Muscle of leg (tissue), 3 donors: ENCODE measurements at regions not wholly inside any gene's neighbourhood (a gene's known extent, or its start where the extent isn't known, plus 50 kb on each side); places are given as distances from the start of the nearest gene placed in this dataset.

Experiments
- DNase-seq: peaks from one replicate; pipeline ENCODE4 v3.0.0; 2013
- H3K27ac ChIP-seq: one replicate; pipeline ENCODE4 v1.5.1; 2013; ENCODE audit warnings: mild to moderate bottlenecking, low read length, control low read depth
- H3K27me3 ChIP-seq: one replicate; pipeline ENCODE4 v1.6.1; 2013; ENCODE audit warnings: low read length; ENCODE audit not compliant: control insufficient read depth, insufficient read depth
- H3K36me3 ChIP-seq: one replicate; pipeline ENCODE4 v1.6.1; 2013; ENCODE audit warnings: low read length; ENCODE audit not compliant: control insufficient read depth, insufficient read depth
- H3K4me1 ChIP-seq: one replicate; pipeline ENCODE4 v1.6.1; 2013; ENCODE audit warnings: low read length; ENCODE audit not compliant: control insufficient read depth, insufficient read depth
- H3K4me3 ChIP-seq: one replicate; pipeline ENCODE4 v1.5.1; 2013; ENCODE audit warnings: low read length, control low read depth
- H3K9me3 ChIP-seq: replicated peaks from 2 replicates; pipeline ENCODE4 v1.6.1; 2013; ENCODE audit warnings: low read depth, low read length; ENCODE audit not compliant: control insufficient read depth
- WGBS: methylation state at CpG from one replicate; pipeline ENCODE4 v1.1.5; 2013; ENCODE audit warnings: missing lambda C conversion rate; ENCODE audit not compliant: insufficient coverage; 5-methylcytosine and 5-hydroxymethylcytosine counted together

- no peaks in the 10 kb centered on the region for H3K36me3 ChIP-seq
- peaks cover 2% of the 10 kb centered on the region for H3K27me3 ChIP-seq
- peak; percentile 71 for DNase-seq
- H3K27ac ChIP-seq: peak overlapping the region; percentile 25
- H3K4me3 ChIP-seq: no peak overlapping the region
- no peaks in the 10 kb centered on the region for H3K9me3 ChIP-seq
- 46% methylated on average over 3 of the region's 8 CpGs for WGBS
- peaks cover 8% of the 10 kb centered on the region for H3K4me1 ChIP-seq
These were observed 237.4 kb upstream of the RGS6 start for GRCh38 chr14:71694591-71695530.

GRCh38 chr14:71695611-71696350 is 236.4 kb upstream of the RGS6 start:
- no peak for DNase-seq
- no peaks in the 10 kb centered on the region for H3K9me3 ChIP-seq
- WGBS: 60% methylated on average over 1 of the region's 6 CpGs
- peaks cover 8% of the 10 kb centered on the region for H3K4me1 ChIP-seq
- peaks cover 2% of the 10 kb centered on the region for H3K27me3 ChIP-seq
- no peaks in the 10 kb centered on the region for H3K36me3 ChIP-seq
- H3K27ac ChIP-seq: peak overlapping the region; percentile 25
- no peak overlapping the region for H3K4me3 ChIP-seq

GRCh38 chr14:71698027-71698426 is 234.2 kb upstream of the RGS6 start:
- Histone ChIP-seq H3K4me1 (peaks cover 5% of the 10 kb centered on the region), H3K9me3 (no peaks in the 10 kb centered on the region), H3K4me3 (no peak overlapping the region), H3K36me3 (no peaks in the 10 kb centered on the region), H3K27me3 (no peaks in the 10 kb centered on the region), H3K27ac (no peak overlapping the region)
- DNase-seq: no peak
- 76% methylated on average over 3 of the region's 4 CpGs for WGBS

- H3K27ac ChIP-seq: no peak overlapping the region
- no CpG with 5 or more reads among the region's 4 CpGs for WGBS
- H3K4me1 ChIP-seq: peaks cover 5% of the 10 kb centered on the region
- H3K4me3 ChIP-seq: no peak overlapping the region
- peak; percentile 89 for DNase-seq
- H3K36me3 ChIP-seq: no peaks in the 10 kb centered on the region
- H3K9me3 ChIP-seq: no peaks in the 10 kb centered on the region
- no peaks in the 10 kb centered on the region for H3K27me3 ChIP-seq
These were observed 233.6 kb upstream of the RGS6 start for GRCh38 chr14:71698673-71699072.

- H3K27me3 ChIP-seq: no peaks in the 10 kb centered on the region
- peaks cover 7% of the 10 kb centered on the region for H3K36me3 ChIP-seq
- H3K4me3 ChIP-seq: no peak overlapping the region
- peaks cover 5% of the 10 kb centered on the region for H3K4me1 ChIP-seq
- no peak for DNase-seq
- H3K27ac ChIP-seq: no peak overlapping the region
- no peaks in the 10 kb centered on the region for H3K9me3 ChIP-seq
- 89% methylated on average over 1 of the region's 5 CpGs for WGBS
These were observed 230.2 kb upstream of the RGS6 start for GRCh38 chr14:71701990-71702389.

GRCh38 chr14:71702786-71703185 is 229.4 kb upstream of the RGS6 start:
- Histone ChIP-seq H3K27me3 (no peaks in the 10 kb centered on the region), H3K27ac (no peak overlapping the region), H3K9me3 (no peaks in the 10 kb centered on the region), H3K4me3 (no peak overlapping the region), H3K4me1 (peaks cover 5% of the 10 kb centered on the region), H3K36me3 (peaks cover 7% of the 10 kb centered on the region)
- no peak for DNase-seq
- no CpG with 5 or more reads among the region's 2 CpGs for WGBS

GRCh38 chr14:71703477-71703876 is 228.8 kb upstream of the RGS6 start:
- no peaks in the 10 kb centered on the region for H3K9me3 ChIP-seq
- WGBS: 10% methylated on average over 2 of the region's 4 CpGs
- peaks cover 7% of the 10 kb centered on the region for H3K36me3 ChIP-seq
- H3K4me1 ChIP-seq: peaks cover 3% of the 10 kb centered on the region
- H3K27ac ChIP-seq: peak overlapping the region; percentile 22
- H3K27me3 ChIP-seq: no peaks in the 10 kb centered on the region
- DNase-seq: peak; percentile 93
- H3K4me3 ChIP-seq: no peak overlapping the region

- no peak for DNase-seq
- H3K4me1 ChIP-seq: no peaks in the 10 kb centered on the region
- no peak overlapping the region for H3K4me3 ChIP-seq
- H3K27me3 ChIP-seq: no peaks in the 10 kb centered on the region
- peaks cover 8% of the 10 kb centered on the region for H3K36me3 ChIP-seq
- no peaks in the 10 kb centered on the region for H3K9me3 ChIP-seq
- no peak overlapping the region for H3K27ac ChIP-seq
- WGBS: no CpG with 5 or more reads among the region's 1 CpG
These were observed 228.0 kb upstream of the RGS6 start for GRCh38 chr14:71704210-71704609.

- H3K4me3 ChIP-seq: no peak overlapping the region
- WGBS: 60% methylated on average over 1 of the region's 4 CpGs
These were observed 226.8 kb upstream of the RGS6 start for GRCh38 chr14:71705460-71705859.

GRCh38 chr14:71709076-71709475 is 223.2 kb upstream of the RGS6 start:
- H3K9me3 ChIP-seq: no peaks in the 10 kb centered on the region

More at GRCh38 chr14:71705460-71705859, 226.8 kb upstream of the RGS6 start:
- no peak for DNase-seq
- Histone ChIP-seq H3K9me3 (no peaks in the 10 kb centered on the region), H3K27me3 (no peaks in the 10 kb centered on the region), H3K27ac (no peak overlapping the region), H3K36me3 (peaks cover 14% of the 10 kb centered on the region), H3K4me1 (no peaks in the 10 kb centered on the region)

More at GRCh38 chr14:71709076-71709475, 223.2 kb upstream of the RGS6 start:
- no peaks in the 10 kb centered on the region for H3K27me3 ChIP-seq
- H3K27ac ChIP-seq: no peak overlapping the region
- DNase-seq: no peak
- H3K4me3 ChIP-seq: no peak overlapping the region
- whole genome bisulfite sequencing: 96% methylated on average over 8 of the region's 9 CpGs
- peaks cover 14% of the 10 kb centered on the region for H3K36me3 ChIP-seq
- peaks cover 8% of the 10 kb centered on the region for H3K4me1 ChIP-seq
